Endothelial cell of hepatic sinusoid (primary cell): ENCODE measurements at regions not wholly inside any gene's neighbourhood (a gene's known extent, or its start where the extent isn't known, plus 50 kb on each side); places are given as distances from the start of the nearest gene placed in this dataset.

ENCODE experiments used
- in situ Hi-C: cut with HindIII; loops from 2 replicates; pipeline ENCODE4 v1.10.0; 2017; ENCODE audit warnings: low sequenced_read_pairs

DNA sequence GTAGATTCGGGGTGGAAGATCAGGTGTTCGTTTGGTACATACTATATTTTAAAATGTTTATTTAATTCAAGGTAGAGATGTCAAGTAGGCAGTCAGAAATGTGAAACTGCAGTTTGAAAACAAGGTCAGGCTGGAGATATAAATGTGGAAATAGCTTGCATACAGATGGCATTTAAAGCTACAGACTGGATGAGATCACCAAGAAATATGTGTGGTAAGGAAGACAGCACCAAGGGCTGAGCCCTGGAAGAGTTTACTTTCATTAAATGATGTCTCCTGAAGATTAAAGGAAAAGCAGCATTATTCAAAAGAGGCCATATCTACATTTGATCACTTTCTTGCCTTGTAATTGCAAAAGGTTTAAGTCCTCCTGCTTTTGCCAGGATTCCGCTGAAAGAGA, 271.3 kb downstream of the PTBP2 start:
- in situ Hi-C loops = no loop called here

DNA sequence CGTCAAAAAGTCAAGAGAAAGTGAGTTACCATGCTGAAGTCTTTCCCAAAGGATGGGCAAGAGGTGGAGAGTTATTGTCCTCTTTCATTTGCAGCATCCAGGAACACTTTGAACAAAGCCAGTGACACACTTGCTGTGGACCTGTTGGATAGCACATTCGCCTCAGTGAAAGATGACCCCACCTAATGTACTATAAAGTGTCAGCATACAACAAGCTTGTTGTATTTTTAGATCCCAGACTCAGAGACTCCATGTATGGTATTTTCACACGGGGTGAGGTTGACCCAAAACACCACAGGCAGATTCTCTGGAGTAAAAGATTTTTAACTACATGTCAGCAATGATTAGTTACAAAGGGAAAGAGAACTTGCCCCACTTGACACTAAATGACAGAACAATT, 273.8 kb downstream of the PTBP2 start:
- in situ Hi-C loops = no loop called here

DNA sequence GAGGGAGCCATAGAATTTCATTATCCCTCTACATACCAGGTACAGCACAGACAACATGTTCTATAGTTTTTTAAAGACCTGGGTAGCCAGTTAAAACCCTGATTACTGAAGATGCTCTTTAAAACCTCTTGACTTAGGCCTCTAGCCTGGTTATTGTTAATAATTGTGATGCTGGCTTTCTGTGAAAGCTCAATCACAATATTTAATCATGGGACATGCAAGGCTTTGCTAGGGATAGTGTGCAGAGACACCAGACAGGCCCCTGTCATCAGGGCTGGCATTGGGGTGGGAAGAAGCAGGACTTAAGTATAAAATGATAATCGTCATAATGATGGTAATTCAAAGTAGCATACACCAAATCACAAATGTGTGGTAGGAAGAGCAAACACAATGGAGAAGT, 274.4 kb downstream of the PTBP2 start:
- in situ Hi-C loops = no loop called here

DNA sequence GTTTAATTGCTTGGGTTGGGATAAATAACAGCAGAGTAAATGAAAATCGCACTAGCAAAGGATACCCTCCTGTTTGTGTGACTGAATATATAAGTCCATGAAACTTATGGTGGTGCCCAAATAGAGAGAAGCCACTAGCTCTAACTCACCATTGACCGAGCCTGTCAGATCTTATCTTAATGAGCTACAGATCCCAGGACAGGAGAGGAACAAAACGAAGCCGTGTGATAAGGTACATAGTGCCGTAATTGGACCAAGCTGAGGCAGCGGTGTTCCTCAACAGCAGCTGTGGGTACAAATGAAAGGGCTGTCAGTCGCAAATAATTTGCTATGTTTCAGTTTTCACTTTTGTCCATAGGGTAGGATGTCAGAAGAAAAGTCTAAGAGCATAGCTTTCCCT, 276.1 kb downstream of the PTBP2 start:
- in situ Hi-C loops = no loop called here

DNA sequence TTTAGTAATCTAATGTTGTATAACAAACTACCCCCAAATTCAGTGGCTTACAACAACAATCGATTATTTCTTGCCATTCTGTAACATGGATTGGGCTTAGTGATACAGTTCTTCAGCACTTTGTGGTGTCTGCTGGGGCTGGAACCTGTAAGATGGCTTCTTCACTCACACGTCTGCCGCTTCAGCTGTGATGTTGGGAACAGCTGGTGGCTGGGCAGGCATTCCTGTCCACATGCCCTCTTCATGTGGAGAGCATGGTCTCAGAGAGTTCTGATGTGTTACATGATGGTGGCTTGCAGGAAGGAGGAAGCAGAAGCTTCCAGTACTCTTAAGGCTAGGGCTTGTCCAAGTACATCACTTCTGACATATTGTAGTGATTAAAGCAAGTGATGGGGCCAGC, 276.9 kb downstream of the PTBP2 start:
- in situ Hi-C loops = no loop called here

DNA sequence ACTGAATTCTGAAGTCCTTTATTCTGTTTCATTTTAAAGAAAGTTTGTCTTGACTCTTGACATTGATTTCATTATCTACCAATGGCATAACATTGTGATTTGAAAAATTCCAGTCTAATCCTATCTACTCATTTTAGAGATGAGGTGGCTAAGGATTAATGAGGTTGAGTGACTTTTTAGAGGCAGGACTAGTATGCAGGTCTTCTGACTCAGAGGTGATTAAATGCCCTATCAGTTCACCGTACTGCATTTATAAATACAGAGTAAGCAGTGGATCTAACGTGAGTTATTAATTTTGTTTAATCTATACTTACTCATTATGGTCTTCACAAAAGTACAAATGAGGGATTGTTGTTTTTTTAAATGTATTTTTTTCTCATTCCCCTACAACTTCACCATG, 277.6 kb downstream of the PTBP2 start:
- in situ Hi-C loops = no loop called here

DNA sequence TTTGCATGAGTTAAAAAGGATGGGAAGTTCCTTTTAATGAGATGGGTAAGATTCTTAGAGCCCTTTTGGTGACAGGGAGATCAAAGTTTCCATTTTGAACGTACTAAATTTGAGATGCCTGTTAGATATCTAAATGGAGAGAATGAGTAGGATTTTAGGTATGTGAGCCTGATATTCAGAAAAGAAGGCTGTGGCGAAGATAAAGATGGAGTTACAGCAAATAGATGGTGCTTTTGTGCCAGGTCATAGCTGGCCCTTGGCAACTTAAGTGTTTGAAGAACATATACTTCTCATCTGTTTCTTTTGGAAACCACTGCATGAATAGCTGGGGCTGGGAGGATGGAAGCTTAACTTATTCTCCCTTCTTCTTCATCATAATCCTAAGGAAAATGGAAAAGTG, 282.5 kb downstream of the PTBP2 start:
- in situ Hi-C loops = no loop called here

DNA sequence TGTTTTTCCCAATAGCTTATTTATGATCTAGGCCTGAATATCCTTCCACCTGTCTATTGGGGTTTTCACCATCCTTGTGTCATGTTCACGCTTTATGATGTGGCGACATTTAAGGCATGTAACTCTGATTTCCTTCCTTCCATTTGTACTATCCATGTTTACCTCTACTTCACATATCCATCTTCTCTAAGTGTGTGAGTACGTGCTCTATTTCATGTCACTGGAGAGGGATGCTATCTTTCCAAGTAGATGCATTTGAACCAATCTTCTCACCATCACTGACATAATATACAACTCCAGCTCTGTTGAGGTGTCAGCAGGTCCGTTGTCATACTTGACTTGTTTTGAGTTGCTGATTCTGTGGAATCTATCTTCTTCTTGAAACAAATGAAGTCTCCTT, 283.2 kb downstream of the PTBP2 start:
- in situ Hi-C loops = no loop called here

DNA sequence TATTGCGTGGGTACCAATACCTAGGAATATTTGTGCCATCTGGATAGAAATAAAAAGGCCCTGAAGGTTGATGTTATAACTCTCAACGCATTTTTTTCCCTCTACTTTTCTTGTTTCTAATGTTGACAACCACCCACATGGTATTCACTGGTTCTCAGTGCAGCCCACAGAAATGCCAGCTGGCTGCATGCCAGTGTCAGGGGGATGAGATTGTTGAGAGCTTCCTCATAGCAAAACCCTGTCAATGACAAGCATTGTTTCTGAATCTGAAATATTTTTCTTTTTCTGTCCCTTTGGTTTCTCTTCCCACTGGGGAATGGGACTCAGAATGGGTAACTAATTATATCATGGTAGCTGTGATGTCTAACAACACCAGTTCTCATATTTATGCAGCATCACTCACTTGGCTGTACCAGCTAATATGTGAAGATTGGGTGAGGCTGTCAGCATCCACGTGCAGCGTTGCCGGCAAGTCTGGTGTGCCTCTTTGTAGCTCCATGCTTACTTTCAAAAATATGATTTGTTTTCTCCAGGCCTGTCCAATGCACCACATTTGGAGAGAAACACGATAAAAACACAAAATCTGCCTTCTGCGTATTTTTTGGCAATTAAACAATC, 284.6 kb downstream of the PTBP2 start:
- in situ Hi-C loops = no loop called here

DNA sequence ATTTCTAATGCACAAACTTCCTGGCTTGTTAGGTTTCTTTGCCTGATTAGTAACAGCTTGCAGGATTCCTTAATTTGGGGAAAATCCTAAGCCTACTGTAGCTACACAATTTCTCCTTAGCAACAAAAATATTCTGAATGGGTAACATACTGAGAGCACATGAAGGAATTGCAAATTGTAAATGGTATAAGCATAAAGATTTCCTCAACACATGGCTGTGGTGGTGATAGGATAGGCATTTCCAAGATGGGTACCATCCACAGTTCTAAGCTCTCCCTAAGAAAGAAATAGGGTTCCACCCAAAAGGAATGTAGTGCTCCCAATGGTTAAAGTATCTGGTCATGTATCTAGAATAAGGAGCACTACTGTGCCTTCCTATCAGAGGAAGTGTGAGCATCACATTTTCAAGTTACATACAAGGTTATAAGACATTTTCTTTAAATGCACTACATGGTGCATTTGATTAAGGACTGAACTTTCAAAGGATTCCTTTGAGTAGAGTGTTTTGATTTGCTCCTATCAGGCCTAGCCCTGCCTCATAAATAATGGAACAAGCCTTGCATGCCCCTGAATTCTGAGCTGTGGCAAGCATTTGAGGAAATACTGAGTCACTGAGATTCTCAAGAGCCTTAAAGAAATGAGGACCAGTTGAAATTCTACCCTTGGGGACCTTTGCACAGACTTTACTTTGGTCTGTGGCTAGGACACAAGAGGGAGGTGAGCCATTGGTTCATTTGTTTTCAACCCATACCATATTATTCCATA, 286.4 kb downstream of the PTBP2 start:
- in situ Hi-C loops = no loop called here

DNA sequence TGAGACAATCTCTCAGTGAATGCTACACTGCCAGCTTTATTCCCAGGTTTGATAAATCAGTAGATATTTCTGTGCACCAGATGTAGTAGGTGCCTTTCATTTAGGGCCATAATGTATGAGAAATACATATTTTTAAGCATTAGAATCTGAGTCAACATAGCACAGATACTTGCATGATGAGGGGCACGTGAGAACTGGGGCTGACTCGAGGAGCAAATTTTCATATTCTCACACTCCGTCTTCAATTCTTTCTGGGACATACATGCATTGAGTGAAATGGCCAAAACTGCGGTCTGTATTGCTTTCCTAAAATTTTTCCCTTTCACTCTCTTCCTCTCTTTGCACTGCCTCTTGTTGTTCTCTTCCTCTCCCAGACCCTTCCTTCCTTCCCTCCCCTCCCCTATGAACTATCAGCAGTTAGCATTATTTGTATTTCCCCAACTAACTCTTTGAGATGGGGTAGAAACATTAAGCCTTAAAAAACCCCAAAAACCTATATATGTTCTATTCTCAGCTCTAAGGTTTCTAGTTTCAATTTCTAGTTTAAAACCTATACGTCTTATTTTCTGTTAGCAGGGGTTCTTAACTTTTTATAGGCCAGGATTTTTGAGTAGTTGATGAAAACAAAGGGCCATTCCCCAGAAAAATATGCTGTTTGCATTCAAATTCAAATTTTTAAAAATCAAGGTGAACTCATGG, 289.1 kb downstream of the PTBP2 start:
- in situ Hi-C loops = no loop called here

DNA sequence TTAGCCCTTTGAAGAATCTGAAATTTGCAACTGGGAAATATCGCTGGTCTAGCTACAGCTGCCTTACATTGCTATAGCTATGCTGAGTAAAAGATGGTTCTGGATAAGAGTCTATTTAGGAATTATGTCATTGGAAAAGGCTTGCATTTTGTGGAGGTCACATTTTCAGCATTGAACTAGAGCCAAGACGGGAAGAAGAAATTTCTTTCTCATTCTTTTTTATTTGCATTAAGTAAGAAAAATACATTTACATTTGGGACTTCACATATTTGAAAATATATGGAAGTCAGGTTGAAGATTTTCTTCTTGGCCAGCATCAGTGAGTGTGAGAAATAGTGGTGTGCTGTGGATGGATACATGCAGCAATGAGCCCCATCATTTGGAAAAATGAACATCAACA, 291.6 kb downstream of the PTBP2 start:
- in situ Hi-C loops = no loop called here

DNA sequence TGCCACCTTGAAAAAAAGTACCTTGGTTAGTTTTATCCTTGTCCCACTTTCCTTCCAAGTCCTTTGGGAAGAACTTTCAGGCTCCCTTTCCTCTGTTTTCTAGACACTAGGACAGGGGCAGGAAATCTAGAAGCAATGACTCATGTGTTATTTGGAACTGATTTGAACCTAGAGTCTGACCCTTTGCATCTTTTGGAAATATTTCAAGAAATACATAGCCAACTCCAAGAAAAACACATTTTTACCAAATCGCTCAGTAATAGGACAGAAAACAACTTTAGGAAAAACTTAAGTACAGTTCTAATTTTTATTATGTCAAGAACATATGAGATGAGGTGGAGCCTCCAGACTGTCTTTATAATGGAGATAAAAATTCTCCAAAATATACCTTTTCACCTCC, 292.4 kb downstream of the PTBP2 start:
- in situ Hi-C loops = no loop called here

DNA sequence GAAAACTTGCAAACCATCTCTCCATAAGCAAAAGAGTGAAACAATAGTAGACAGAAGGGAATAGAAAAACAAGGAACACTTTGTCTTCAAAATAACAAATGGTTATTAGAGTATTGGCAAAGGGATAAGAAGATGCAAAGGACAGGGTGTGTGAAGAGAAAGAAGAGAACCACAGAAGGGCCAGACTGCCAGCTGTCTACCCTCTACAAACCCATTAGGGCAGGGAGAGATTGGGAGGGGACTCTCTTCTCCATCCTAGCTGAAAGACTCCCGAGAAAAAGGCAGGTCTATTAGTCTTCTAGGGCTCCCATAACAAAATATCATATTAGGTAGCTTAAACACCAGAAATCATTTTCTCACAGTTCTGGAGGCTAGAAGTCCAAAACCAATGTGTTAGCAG, 292.8 kb downstream of the PTBP2 start:
- in situ Hi-C loops = no loop called here

DNA sequence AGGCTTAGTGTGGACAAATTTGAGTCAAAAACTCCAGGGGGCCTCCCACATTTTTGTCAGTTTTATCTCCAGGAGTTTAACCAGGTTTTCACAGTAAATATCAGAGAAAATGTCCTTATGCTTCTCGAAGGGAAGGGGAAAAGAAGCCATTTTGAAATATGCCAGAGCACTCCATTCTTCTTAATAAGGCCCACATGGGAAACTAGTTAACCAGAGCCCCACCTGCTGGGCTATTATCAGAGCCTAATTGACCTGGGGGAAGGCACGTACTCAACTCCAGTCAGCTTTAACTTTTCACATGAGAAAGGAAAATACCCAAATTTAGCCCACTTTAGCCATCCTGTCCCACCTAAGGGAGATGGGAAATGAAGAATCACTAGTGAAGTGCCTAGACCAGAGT, 296.3 kb downstream of the PTBP2 start:
- in situ Hi-C loops = loop anchor here (5.0 kb wide), 1 partner anchor 46 kb away; no protein-coding TSS in a partner anchor
